CD4-positive, alpha-beta T cell treated with Interleukin-4 for 4 hours (primary cell): ENCODE measurements at regions not wholly inside any gene's neighbourhood (a gene's known extent, or its start where the extent isn't known, plus 50 kb on each side); places are given as distances from the start of the nearest gene placed in this dataset.
"Not testable (repeated sequence)": the region's sequence is repeated elsewhere in the genome, so short reads cannot be mapped to it uniquely, and the experiment has no call there.

Experiments used
- DNase-seq: peaks from one replicate; pipeline ENCODE4 v3.0.0-alpha.2; 2020

GRCh38 chrX:4668802-4669536 lies 955.5 kb upstream of the PRKX start:
- DNase-seq = no peak

DNA sequence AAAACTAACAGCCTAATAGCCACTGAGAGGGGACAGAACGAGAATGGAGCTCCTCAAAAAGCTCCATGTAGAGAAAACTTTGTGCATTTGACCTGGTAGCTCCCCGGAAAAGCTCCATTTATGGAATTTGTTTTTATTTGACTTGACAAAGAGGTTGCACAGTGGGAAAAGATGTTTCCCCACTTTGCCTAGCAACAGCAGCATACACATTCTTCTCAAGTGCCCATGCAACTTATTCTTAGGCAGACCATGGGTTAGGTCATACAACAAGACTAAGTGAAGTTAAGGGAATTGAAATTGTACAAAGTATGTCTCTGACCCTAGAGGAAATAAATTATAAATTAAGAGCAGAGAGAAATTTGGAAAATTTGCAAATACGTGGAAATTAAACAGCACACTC lies 949.6 kb upstream of the PRKX start:
- DNase-seq = no peak

GRCh38 chrX:4661771-4662170 lies 948.3 kb upstream of the PRKX start:
- no peak for DNase-seq

DNA sequence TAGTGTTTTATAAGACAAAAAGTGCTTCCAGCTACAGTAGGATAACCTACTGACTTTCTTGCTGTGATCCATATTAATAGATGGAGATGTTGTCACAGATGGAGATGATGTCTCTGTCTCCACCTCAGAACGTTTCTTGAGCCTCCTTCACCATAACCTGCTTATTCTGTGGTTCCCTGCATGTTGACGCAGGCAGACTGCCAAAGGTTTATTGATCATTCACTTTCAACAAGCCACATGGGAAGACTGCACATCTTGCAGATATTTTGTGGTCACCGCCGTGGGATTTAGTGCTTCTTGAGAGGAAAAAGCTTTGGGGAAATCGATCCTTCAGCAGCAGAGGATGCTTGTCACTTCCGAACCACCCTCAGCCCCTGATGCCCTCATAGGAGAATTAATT lies 943.0 kb upstream of the PRKX start:
- no peak for DNase-seq

DNA sequence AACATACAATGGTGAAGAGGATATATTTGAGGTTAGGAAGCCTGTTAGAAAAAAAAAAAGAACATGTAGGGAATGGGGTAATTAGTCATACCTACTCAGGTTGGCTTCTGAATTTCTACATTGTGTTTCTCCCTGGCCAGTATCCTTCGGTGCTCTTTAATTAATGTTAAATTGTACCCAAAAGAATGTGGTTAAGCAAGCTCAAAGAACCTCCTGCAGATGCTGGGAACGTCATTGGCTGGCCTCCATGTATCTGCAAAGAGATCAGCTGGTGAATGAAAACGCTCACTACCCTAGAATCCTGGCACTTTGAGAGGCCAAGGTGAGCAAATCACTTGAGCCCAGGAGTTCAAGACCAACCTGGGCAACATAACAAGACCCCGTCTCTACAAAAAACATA lies 942.3 kb upstream of the PRKX start:
- DNase-seq = no peak

GRCh38 chrX:4642114-4642513 lies 928.7 kb upstream of the PRKX start:
- no peak for DNase-seq

DNA sequence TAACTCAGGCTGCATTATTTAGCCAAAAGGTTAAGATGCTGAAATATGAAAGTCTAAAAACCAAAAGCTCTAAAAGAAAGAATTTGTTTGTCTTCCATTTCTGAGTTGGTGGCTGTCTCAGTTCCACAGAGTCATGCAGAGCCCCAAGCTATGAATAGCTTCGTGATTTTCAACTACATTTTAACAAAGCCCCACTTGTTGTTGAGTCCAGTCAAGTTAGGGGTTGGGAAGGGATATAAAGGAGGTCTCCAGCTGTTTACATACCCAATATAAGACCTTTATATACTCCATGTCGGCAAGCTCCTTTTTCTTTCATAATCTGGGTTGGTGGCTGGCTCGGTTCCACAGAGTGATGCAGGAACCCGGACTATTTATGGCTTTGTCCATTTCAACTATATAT lies 924.6 kb upstream of the PRKX start:
- no peak for DNase-seq

DNA sequence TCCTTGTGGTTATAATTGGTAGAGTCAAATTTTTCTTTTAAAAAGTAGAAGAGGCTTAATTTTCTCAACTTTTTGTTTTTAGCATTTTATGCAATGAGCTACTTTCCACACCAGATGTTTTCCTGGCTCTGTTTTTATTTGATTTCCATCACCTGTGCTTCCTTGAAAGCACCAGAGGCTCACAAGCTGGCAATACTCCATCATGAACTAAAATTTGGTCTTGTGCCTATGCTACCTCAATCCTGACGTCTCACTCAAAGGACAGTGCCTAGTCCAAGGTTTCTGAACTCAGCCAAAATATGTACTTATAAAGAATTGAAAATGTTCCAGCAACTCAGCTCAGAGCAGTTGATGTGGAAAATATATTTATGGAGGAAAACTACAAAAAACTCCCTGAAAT lies 914.0 kb upstream of the PRKX start:
- DNase-seq = no peak

GRCh38 chrX:4622486-4623167 lies 909.2 kb upstream of the PRKX start:
- no peak for DNase-seq

DNA sequence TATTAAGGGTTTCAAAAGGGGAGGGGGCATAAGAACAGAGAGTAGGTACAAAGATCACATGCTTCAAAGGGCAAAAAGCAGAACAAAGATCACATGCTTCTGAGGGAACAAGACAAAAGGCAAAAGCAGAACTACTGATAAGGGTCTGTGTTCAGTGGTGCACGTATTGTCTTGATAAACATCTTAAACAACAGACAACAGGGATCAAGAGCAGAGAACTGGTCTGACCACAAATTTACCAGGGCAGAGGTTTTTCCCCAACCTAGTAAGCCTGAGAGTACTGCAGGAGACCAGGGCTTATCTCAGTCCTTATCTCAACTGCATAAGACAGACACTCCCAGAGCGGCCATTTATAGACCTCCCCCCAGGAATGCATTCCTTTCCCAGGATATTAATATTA lies 900.2 kb upstream of the PRKX start:
- not testable (repeated sequence) for DNase-seq

- no peak for DNase-seq
Observed at GRCh38 chrX:4588893-4589292, 875.4 kb upstream of the PRKX start.

DNA sequence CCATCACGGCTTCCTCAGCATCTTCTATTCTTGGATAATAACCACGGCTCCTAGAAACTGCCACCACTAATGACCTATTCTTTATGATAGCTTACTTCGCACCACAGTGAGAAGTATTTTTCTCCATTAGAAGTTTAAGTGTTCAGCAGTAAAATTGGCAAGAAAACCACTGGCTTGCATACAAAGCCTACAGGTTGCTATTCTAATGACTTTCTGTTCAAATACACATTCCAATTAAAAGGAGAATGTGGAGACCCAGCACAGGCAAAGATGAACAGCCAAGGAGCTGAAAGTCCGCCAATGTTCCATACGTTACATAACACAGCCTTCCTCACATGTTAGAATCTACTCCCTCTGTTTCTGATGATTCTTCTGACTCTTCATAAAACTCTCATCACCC lies 875.0 kb upstream of the PRKX start:
- no peak for DNase-seq

DNA sequence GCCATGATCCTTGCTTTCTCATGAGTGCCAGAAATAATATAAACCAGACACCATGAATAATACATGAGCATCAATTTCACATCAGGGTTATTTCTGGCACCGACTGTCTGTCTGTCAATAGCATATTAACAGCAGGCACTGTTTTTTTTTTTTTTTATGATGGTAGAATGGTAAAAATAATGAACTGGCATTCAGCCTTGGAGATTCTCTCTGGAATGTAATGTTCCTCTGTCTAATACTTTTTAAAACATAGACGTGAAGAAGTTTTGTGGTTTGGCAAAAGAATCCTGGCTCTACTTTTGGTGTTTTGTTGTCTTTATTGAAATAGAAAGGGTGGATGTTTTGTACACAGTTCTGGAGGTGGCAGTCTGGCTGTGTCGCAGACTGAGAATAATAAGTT lies 874.6 kb upstream of the PRKX start:
- no peak for DNase-seq

- no peak for DNase-seq
Observed at GRCh38 chrX:4579999-4580398, 866.5 kb upstream of the PRKX start.

- DNase-seq = no peak
Observed at GRCh38 chrX:4579480-4579879, 866.0 kb upstream of the PRKX start.

- no peak for DNase-seq
Observed at GRCh38 chrX:4572691-4573090, 859.2 kb upstream of the PRKX start.

GRCh38 chrX:4570151-4570550 lies 856.7 kb upstream of the PRKX start:
- DNase-seq = no peak

- DNase-seq = no peak
Observed at GRCh38 chrX:4560192-4560591, 846.7 kb upstream of the PRKX start.

GRCh38 chrX:4550018-4550417 lies 836.6 kb upstream of the PRKX start:
- DNase-seq = no peak

DNA sequence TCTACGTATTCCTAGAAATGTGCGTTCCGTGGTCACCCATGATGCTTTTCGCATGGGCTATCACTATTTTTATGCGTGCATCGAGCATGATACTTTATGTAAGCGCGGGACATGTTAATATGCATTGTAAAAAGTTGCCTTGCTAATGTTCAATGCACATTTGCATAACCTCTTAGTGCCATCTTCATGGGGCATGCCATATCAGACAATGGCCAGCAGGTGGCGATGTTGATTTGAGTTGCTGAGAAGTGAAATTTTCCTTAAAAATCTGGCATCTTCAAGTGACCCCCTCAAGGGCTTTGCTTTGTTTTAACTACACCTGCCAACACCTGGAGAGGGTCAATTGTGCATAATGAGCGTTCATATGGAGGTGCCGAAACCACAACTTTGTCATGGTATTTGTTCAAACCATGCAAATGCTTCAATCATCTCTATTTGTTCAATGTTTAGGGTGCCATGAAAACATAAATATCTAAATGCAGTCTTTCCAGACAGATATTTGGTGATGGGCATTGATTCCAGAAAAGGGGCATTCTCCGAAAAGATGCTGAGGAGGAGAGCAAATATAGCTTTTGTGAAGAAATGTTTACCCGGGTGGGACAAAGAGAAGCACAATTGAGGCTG lies 833.9 kb upstream of the PRKX start:
- peak; percentile 28 for DNase-seq

DNA sequence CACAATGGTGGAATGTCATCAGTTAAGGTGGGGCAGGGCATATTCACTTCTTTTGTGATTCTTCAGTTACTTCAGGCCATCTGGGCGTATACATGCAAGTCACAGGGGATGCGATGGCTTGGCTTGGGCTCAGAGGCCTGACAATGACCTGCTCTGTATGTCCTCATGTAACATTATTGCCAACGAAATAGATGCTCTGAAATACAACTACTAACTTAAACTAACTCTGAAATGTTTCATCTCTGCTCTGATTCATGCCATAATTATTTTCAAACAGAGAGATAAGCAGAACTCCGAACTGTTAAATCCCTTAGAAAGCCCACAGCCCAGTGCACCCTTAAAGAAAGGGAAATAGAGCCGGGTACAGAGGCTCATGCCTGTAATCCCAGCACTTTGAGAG lies 832.7 kb upstream of the PRKX start:
- not testable (repeated sequence) for DNase-seq

DNA sequence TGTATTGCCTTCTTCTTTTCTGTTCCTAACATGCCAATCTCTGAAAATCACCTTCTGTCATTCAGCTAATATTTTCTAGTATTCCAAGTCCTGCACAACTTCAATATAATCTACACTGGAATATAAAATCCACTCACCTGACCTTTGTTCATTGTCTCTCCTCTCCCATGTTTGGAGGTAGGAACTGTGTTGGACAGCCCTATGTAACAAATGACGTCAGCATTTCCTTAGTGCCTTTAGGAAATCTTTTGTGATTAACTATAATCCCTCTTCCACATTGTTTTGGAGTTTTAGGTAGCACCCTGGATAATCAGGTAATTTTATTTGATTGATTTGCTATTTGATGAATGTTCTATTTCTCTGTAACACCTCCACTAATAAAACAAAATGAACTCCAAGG lies 814.8 kb upstream of the PRKX start:
- no peak for DNase-seq

DNA sequence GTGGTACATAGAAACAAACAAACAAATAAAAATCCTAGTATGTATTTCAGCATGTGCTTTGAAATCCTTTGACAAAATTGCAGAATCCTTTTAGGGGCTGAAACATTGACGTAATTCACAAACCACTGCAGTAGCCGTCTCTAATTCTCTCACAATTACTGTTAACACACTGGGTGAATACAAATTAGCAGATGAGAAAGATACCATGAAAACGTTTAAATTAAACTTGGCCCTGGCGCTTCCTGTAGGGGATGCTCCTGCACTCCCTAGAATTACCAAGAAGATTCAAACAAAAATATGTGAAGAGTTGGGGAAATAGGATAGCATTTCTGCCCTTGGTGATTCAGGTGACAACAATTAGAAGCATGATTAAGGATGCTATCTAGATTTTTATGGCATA lies 772.5 kb upstream of the PRKX start:
- no peak for DNase-seq

DNA sequence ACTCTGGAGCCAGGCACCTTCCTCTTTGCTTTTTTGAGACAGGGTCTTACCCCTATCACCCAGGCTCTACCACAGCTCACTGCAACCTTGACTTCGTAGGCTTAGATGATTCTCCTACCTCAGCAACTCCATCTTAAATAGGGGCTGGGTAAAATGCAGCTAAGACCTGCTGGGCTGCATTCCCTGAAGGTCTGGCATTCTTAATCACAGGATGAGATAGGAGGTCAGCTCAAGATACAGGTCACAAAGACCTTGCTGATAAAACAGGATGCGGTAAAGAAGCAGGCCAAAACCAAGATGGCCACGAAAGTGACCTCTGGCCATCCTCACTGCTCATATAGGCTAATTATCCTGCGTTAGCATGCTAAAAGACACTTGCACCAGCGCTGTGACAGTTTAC lies 770.8 kb upstream of the PRKX start:
- no peak for DNase-seq

GRCh38 chrX:4451591-4451990 lies 738.1 kb upstream of the PRKX start:
- DNase-seq = no peak
